Ovary (tissue), 3 donors: ENCODE measurements at regions not wholly inside any gene's neighbourhood (a gene's known extent, or its start where the extent isn't known, plus 50 kb on each side); places are given as distances from the start of the nearest gene placed in this dataset.

ENCODE experiments used
- EP300 ChIP-seq: sonication (generic); formaldehyde crosslinking; IDR thresholded peaks from one replicate; pipeline ENCODE4 v1.6.1; 2017; ENCODE audit warnings: antibody characterized with exemption
- TF ChIP-seq, protein P1 (sequence below), 3 donors: fragments of 450-650 bp in 2 of 3; fragments of 200-600 bp in 1 of 3; IDR thresholded peaks; one replicate each; pipeline versions ENCODE4 v1.5.1 to v1.8.0; 2016 to 2022; ENCODE audit warnings: antibody characterized with exemption in 3 of 3, mild to moderate bottlenecking in 1 of 3
- donor health status: DM: no; HTN: no; CAD: no.

DNA sequence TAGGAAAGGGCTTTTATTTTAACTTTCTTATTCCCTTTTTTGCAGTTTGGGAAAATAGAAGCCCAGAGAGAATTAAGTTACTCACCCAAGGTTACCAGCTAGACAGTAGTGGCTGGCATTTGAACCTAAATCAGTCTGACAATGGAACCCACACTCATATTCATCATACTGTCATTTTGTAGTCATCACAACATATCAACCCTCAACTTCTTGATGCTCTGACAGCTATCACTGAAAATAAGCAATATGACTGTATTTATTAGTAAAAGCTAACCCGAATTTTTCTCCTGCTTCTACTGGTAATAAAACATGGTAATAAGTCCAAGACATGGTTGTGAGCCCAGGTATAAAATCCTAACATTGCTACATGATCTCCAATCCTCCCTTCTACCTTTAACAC is 585.8 kb upstream of the UBE2E2 start:
- TF ChIP-seq, protein P1, sequence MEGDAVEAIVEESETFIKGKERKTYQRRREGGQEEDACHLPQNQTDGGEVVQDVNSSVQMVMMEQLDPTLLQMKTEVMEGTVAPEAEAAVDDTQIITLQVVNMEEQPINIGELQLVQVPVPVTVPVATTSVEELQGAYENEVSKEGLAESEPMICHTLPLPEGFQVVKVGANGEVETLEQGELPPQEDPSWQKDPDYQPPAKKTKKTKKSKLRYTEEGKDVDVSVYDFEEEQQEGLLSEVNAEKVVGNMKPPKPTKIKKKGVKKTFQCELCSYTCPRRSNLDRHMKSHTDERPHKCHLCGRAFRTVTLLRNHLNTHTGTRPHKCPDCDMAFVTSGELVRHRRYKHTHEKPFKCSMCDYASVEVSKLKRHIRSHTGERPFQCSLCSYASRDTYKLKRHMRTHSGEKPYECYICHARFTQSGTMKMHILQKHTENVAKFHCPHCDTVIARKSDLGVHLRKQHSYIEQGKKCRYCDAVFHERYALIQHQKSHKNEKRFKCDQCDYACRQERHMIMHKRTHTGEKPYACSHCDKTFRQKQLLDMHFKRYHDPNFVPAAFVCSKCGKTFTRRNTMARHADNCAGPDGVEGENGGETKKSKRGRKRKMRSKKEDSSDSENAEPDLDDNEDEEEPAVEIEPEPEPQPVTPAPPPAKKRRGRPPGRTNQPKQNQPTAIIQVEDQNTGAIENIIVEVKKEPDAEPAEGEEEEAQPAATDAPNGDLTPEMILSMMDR (IDR thresholded peaks at IDR 0.05), result no peak
- no peak for TF ChIP-seq EP300
